ENCODE measurements at regions not wholly inside any gene's neighbourhood (a gene's known extent, or its start where the extent isn't known, plus 50 kb on each side); places are given as distances from the start of the nearest gene placed in this dataset.

DNA sequence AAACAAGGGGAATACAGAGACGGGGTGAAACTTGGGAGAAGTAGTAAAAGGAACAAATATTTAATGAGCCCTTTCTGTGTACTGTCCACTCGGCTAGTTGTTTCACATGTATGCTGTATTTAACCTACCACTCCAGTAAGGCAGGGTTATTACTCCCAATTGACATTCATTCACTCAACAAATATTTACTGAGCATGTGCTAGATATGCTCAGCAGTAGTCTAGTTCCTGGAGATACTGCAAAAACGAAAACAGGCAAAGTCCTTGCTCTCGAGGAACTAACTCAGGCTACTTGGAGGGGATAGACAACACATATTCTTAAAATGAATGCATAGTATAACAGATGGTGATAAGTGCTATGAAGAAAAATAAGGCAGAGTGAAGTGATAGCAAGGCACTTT is 207.3 kb downstream of the SS18 start:
- Histone ChIP-seq H3K4me1 (no peaks in the 10 kb centered on the region), H3K9me3 (peaks cover 0 to 17% of the 10 kb centered on the region in 2 donors), H3K4me3 (no peak overlapping the region), H3K27me3 (no peaks in the 10 kb centered on the region), H3K27ac (no peak overlapping the region), H3K36me3 (no peaks in the 10 kb centered on the region)
- TF ChIP-seq, protein P1, sequence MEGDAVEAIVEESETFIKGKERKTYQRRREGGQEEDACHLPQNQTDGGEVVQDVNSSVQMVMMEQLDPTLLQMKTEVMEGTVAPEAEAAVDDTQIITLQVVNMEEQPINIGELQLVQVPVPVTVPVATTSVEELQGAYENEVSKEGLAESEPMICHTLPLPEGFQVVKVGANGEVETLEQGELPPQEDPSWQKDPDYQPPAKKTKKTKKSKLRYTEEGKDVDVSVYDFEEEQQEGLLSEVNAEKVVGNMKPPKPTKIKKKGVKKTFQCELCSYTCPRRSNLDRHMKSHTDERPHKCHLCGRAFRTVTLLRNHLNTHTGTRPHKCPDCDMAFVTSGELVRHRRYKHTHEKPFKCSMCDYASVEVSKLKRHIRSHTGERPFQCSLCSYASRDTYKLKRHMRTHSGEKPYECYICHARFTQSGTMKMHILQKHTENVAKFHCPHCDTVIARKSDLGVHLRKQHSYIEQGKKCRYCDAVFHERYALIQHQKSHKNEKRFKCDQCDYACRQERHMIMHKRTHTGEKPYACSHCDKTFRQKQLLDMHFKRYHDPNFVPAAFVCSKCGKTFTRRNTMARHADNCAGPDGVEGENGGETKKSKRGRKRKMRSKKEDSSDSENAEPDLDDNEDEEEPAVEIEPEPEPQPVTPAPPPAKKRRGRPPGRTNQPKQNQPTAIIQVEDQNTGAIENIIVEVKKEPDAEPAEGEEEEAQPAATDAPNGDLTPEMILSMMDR (IDR thresholded peaks at IDR 0.05): no peak
- no peak for DNase-seq (ENCODE audit: low spot score)

GRCh38 chr18:25881149-25881548 is 209.3 kb downstream of the SS18 start:
- Histone ChIP-seq H3K4me1 (no peaks in the 10 kb centered on the region), H3K4me3 (no peak overlapping the region), H3K9me3 (peaks cover 0 to under 1% of the 10 kb centered on the region in 2 donors), H3K36me3 (no peaks in the 10 kb centered on the region), H3K27ac (no peak overlapping the region), H3K27me3 (no peaks in the 10 kb centered on the region)
- TF ChIP-seq, protein P1 (IDR thresholded peaks at IDR 0.05): no peak
- DNase-seq (ENCODE audit: low spot score): no peak

GRCh38 chr18:25880441-25880840 is 210.0 kb downstream of the SS18 start:
- no peaks in the 10 kb centered on the region for H3K9me3 ChIP-seq
- H3K4me3 ChIP-seq: no peak overlapping the region
- TF ChIP-seq, protein P1 (IDR thresholded peaks at IDR 0.05): no peak
- no peaks in the 10 kb centered on the region for H3K4me1 ChIP-seq
- H3K27ac ChIP-seq: no peak overlapping the region
- no peak for DNase-seq (ENCODE audit: low spot score)
- no peaks in the 10 kb centered on the region for H3K36me3 ChIP-seq
- H3K27me3 ChIP-seq: no peaks in the 10 kb centered on the region

- TF ChIP-seq, protein P1 (IDR thresholded peaks at IDR 0.05): no peak
- no peak for DNase-seq (ENCODE audit: low spot score)
- H3K36me3 ChIP-seq: no peaks in the 10 kb centered on the region
- no peaks in the 10 kb centered on the region for H3K9me3 ChIP-seq
- no peaks in the 10 kb centered on the region for H3K4me1 ChIP-seq
- no peaks in the 10 kb centered on the region for H3K27me3 ChIP-seq
- H3K4me3 ChIP-seq: no peak overlapping the region
- no peak overlapping the region for H3K27ac ChIP-seq
These were observed 214.0 kb downstream of the SS18 start for GRCh38 chr18:25876330-25876948.

- no peak overlapping the region for H3K27ac ChIP-seq
- H3K27me3 ChIP-seq: no peaks in the 10 kb centered on the region
- H3K4me1 ChIP-seq: no peaks in the 10 kb centered on the region
- no peaks in the 10 kb centered on the region for H3K9me3 ChIP-seq
- TF ChIP-seq, protein P1 (IDR thresholded peaks at IDR 0.05): no peak
- DNase-seq (ENCODE audit: low spot score): no peak
- H3K4me3 ChIP-seq: no peak overlapping the region
- H3K36me3 ChIP-seq: no peaks in the 10 kb centered on the region
These were observed 214.7 kb downstream of the SS18 start for GRCh38 chr18:25875551-25876240.
